GM12873 (cell line): ENCODE measurements at regions not wholly inside any gene's neighbourhood (a gene's known extent, or its start where the extent isn't known, plus 50 kb on each side); places are given as distances from the start of the nearest gene placed in this dataset.

Source experiments
- CTCF ChIP-seq: IDR thresholded peaks from 2 replicates; pipeline ENCODE4 v1.5.1; 2012; ENCODE audit warnings: low read depth, mild to moderate bottlenecking, moderate library complexity, low read length, control low read depth; ENCODE audit not compliant: insufficient read depth; ENCODE audit errors: missing control alignments

GRCh38 chr18:26618135-26618534 is 69.8 kb upstream of the KCTD1 start:
- TF ChIP-seq CTCF = no peak

GRCh38 chr18:26617151-26617554 is 68.8 kb upstream of the KCTD1 start:
- no peak for TF ChIP-seq CTCF

- TF ChIP-seq CTCF = no peak
Observed at GRCh38 chr18:26614374-26614773, 66.0 kb upstream of the KCTD1 start.
